GM19463 (cell line): ENCODE measurements at regions not wholly inside any gene's neighbourhood (a gene's known extent, or its start where the extent isn't known, plus 50 kb on each side); places are given as distances from the start of the nearest gene placed in this dataset.

Experiments used
- ATAC-seq: cut with Tn5 transposase; IDR thresholded peaks from one replicate; pipeline ENCODE4 v1.9.1; 2021; ENCODE audit warnings: mild to moderate bottlenecking, moderate library complexity; ENCODE audit not compliant: unreplicated experiment

DNA sequence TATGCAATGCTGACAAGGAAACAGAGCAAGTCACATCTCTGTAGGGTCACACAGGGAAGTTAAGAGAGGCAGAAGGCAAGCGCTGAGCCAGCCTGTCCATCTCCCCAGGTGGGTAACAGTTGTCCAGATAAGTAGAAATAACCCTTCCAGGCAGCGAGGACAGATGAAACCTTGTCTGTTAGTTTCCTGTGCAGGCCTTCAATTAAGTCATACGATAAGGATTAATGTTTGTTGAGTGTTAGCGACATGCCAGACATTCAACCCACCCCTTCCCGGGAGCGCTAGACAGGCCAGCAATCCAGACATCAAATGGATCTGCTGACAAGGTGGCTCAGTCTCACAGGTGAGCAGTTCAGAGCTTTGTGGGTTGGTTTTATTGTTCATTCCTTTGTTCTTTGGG lies 221.5 kb upstream of the FMN2 start:
- no peak for ATAC-seq

DNA sequence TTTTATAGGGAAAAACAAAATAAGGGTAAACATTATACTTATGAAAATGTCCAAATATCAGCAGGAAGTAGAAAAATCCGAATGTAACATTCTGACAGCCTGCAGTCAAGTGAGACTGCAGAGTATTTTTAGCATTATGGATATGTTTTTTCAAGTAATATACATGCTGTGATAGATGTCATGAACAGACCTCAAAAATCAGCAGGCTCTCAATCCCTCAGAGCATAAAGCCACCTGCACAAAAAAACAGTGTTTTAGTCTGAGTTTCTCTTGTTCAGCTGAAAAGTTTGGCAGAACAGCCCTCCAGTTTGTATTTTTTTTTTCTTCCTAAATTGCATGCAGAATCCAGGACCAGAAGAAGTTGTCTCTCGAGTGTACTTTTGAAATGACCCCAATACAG lies 219.1 kb upstream of the FMN2 start:
- ATAC-seq: no peak

DNA sequence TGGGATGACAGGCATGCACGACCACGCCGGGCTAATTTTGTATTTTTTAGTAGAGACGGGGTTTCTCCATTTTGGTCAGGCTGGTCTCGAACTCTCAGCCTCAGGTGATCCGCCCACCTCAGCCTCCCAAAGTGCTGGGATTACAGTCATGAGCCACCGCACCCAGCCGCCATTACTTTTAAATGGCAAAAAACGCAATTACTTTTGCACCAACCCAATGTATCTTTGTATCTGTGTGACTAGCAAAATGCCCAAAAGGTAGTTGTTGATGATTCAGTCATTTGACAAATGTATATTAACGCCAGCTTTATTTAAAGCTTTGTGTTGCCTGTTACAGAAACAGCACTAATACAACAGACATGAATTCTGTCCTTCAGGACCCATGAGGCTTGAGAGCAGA lies 216.9 kb upstream of the FMN2 start:
- ATAC-seq: no peak

DNA sequence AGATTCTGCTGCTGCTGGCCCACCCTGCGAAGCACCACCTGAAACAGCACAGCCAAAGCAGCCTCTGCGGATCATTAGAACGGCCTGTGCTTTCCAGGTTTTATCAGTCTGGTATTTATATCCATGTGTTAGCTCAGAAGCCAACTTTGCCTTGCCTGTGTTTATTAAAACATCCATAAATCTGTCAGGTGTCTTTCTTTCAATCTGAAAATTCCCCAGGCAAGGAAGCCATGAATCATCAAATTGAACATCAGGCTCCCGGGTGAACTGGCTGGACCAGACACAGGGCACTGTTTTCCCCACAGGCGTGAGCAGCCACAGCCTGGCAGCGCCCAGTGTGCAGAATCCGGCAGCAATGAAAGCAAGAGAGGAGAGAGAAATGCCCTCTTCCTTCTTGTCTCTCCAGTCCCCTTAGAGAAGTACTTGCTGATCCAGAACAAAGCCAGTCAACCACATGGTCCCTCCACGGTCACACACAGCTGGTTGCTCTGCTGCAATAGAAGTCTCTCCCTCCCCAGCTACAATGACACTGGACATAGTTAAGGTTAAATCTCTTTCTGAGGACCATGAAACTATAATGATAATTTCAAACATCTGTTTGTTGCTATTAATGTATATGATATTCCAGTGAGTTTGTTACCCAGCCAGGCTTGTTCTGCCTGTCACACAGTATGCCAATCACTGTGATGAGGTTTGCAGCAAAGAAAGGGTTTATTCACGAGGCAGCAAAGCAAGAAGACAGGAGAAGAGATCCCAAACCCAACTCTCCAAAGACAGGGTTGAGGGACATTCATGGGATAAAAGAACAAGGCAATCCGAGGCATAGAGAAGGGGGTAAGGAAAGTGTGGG lies 212.1 kb upstream of the FMN2 start:
- ATAC-seq: no peak

DNA sequence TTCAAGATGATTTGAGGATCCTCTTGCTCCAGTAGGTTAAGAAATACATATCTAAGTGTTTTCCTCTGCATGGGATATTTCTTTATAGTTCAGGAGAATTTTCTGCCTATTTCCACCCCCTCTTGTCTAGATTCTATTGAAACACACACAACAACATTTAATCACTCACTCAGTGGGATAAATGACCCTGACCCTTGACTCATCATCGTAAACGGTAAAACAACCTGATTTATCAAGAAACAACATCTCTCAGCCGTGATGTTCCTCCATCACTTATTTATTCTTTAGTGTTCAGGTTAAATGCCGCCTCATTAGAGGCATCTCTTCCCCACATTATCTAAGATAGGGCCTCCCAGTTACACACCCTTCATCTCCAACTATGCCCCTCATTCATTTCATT lies 208.7 kb upstream of the FMN2 start:
- ATAC-seq: no peak

DNA sequence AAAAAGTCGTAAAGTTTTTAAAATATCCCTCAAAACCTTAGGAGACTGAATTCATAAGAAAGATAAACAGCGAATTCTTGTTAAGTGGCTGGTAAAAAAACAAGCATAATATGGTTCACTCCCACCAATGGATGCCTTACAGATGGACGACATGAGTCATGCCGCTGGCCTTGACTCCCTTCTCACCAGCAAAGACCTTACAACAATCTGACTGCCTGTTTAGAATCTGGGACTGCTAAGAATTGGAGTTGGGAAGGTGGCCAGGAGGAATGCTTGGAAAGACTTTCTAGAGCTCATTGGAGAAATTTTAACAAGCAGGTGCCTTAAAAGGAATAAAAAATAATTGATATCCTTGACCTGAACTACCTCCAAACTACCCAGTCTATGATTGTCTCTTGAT lies 206.9 kb upstream of the FMN2 start:
- no peak for ATAC-seq

DNA sequence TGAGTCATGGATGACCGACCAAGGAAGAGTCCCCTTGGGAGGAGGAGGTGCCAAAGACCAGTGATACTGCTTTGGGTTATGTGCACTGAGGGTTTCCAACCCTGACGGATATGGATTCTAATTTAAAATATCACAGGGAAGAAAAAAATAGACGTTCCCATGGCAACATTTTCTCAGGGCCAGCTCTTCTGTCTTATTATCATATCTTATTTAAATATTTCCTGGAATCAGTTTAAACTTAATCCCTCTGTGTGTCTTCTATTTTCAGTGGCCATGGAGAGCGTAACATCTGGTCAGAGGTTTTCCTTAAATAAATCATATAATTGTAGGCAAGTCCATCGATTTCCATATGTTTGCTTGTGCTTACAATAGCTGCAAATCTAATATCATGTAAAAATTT lies 205.4 kb upstream of the FMN2 start:
- ATAC-seq: no peak

DNA sequence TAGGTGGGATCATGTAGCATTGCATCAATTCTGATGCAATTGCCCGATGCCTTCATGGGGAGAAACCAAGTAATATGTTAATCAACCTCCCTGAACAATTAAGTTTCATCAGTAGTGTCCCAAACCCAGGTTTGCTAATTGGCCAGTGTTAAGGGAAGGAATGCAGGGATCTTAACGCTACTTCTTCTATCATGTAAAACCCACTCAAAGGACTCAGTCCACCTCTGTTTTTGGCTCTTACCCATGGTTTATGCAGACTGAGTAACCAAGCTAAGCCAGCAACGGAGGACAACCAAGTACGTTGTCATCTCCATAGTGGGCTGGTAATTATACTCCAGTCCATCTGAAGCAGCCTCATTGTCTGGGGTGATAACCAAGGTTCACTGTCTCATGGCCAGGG lies 203.0 kb upstream of the FMN2 start:
- no peak for ATAC-seq

DNA sequence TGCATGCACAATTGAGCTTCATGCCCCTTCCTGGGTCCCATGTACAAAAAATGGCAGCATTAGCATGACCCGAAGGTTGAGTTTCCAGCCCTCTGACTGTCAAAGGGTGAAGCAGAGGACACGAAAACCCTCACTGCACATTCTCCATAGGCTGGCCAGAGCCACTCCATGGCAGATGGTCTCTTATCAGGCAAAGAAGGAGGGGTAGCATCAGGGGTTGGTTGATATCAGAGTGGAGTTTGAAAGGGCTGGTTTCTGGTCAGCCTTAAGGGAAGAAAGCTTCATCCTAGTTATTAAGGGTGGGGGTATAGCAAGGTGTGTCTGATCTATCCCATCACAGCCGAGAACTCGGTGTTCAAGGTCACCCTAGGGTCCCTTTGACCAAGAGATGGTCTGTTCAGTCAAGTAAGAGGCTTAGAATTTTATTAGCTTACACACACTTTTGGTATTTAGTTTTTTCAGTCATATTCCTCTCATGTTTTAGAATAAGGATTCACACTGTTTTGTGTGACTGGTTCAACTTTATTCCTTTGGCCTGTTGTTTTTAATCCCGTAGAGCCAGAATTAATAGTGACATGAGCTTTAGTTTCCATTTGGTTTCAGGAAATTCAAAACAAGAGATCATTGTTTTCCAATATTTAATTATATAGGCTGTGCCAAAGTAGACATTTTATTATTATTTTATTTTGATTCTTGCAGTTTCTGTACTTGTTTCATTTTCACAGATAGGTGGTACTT lies 199.9 kb upstream of the FMN2 start:
- no peak for ATAC-seq

DNA sequence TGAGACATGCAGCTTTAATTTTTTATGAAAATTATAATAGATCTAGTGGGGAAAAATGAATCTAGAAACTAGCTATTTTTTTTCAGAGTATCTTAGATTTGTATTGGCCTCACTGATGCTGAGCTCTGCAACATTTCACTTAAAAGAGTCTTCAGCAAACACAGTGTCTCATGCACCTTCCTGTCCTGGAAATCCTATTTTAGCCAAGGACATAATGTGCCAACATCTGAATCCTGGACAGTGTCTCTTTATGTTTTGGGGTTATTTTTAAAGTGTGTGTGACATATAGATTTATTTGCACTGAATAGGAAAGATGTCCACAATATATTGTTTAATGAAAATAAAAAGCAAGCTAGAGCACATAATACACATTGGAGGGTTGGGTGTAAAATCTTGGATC lies 199.1 kb upstream of the FMN2 start:
- no peak for ATAC-seq

DNA sequence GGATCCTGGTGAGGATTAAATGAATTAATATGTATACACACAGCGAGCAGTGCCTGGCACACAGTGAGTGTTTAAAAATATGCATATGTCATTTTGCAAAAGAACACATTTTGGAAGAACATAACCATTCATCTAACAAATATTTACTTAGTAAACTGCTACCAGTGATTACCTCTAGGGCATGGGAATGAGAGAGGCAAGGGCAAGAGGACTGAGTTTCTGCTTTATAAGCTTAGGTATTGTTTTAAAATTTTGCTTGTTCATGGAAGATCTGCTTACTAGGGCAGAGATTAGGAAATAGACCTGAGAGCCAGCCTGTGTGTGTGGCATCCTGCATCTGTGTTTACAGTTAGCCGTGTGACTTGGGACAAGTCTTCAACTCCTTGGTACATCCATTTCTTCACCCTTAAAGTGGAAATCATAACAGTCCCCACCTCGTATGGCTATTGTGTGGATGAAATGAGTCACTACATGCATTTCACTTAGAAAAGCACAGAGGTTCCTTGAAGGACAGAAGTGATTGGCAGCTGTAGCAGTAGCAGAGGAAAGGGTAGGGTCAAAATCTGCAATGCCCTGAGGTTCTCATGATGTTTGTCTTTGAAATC lies 198.5 kb upstream of the FMN2 start:
- ATAC-seq: no peak

DNA sequence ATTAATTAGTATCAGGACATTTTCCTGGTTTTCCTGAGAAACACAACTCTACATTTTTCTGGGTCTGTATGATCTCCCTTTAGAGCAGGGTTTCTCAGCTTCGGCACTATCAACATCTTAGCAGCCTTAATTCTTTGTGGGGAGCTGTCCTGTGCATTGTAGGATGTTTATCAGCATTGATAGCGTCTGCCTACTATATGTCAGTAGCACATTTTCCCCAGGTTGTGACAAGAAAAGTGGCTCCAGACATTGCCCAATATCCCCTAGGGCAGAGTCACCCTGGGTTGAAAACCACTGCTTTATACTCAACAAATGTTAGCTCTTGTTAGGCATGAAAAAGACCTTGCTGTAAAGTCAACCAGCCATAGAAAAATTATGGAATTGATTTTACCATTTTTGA lies 195.1 kb upstream of the FMN2 start:
- ATAC-seq: no peak

DNA sequence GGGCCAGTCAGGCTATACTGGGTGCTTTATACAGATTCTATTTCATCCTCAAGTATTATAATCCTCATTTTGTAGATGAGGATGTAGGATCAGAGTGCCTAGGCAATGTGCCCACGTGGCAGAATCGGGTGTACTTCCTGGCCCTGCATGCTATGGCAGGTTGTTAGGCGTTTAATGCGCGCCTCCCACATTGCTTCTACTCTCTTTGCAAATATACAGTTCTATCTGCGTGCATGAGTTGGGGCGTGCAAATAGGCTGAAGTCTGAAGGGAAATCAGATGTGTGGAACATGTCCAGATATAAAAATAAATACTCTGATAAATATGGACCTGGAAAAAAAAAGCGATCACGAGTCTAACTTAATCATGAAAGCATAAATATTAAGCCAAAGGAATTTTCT lies 194.7 kb upstream of the FMN2 start:
- no peak for ATAC-seq

DNA sequence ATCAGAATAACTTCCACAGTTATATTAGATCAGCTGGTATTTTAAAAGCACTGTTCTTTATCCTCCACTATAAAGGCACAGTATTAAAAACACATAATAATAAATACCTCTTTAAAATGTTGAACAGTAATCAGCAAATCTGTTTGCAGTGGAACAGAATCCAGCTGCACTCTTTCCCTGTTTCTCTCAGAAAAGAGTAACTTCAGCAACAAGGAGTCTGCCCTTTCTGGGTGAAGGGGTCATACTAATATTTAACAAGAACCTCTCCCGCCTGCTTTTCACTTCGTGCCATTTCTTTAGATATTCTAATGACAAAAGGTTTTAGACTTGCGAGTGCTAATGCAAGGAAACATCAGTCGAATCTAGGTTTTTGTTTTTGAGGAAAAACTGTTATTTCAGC lies 194.2 kb upstream of the FMN2 start:
- ATAC-seq: no peak

DNA sequence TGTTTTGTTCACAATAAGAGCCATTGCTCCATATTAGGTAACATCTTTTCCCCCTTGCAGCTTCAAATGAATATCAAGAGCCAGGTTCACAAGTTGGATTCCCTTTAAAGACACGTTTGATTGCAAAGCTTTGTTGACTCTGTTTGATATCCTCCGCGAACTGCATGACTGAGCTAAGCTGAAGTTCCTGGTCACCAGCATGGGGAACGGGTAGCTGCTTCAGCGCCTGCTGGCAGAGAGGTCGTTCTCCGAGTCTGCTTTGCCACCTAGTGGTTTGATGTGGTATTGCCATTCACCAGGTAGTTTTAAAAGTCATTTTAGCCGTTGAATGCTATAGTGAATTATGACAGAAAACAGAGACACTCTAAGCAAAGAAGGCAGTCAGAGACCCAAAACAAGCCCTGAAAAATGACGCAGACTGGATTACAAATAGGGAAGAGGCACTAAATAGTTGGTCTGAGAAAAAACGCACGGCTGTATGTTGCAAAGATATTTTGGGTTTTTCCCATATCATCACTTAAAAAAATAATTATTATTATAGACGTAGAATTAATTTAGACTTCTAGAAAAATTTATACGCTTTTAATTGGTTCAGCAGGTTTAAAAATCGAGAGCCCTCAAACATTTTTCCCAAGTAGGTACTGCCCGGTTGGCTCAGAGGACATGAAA lies 193.5 kb upstream of the FMN2 start:
- ATAC-seq: peak; percentile 95

DNA sequence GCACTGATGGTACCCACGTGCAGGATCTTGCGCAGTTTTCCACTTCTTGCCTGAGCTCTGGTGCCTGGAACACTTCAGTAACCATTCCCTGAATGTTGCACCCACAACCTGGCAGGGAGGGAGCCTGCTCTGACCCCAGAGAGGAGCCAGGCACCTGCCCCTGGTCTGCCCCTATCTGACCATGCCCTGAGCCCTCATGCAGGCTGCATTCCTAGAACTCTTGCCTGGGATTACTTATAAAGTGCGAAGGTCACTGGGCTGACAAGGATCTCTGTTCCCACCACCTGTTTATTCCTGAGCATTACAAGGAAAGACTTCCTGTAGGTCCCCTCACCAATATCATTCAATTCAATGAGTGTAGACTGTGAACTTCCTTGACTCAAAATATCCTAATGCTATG lies 191.9 kb upstream of the FMN2 start:
- ATAC-seq: no peak

DNA sequence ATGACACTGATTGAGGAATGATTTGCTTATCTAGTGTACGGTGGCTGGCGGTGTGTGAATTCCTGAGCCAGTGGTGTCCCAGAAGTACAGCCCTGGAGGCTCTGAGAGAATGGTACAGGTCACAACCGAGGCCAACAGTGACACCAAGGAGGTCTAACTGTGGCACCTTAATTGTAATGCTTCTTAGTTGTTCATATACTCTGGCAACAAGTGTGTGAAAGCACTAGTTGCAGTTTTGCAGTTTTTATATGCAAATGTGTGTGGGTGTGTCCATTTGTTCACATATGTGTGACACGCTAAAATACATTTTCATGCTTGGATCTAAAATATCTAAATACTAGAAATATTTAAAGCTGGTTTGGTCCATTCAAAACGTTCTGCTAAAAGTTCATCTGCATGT lies 185.3 kb upstream of the FMN2 start:
- no peak for ATAC-seq

DNA sequence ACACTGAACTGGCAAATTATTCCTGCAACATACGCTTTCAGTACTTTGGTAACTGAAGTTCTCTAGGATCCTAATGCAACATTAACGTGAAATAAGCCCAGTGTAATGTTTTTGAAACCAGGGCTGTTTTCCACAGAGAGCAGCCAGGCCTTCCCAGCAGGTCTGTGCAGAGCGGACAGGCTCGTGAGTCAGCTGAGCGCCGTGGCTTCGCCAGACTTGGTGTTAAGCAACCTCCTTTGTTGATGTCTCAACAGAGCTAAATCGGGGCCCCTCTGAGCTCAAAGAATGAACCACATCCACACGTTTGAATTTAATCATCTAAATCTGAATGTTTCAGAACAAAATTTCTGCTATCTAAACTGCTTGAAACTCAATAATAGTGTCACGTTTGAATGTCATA lies 181.8 kb upstream of the FMN2 start:
- ATAC-seq: no peak

DNA sequence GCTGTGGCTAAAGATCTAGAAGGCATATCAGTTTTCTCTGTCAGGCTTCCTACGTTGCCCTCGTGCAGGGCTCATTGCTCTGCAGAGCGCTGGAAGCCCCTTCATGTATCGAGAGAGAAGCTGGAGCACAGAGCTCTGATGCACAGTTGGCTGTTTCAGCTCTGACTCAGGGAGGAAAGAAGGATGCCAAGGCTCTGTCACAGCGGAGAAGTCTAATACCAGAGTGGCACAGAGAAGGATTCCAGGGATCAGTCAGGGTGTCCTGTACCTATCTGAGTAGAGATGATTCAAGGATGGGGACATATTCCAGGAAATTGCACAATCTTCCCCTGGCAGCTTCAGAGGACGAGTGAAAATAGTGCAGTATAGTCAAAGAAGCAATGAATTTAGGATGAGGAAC lies 179.2 kb upstream of the FMN2 start:
- ATAC-seq: no peak

DNA sequence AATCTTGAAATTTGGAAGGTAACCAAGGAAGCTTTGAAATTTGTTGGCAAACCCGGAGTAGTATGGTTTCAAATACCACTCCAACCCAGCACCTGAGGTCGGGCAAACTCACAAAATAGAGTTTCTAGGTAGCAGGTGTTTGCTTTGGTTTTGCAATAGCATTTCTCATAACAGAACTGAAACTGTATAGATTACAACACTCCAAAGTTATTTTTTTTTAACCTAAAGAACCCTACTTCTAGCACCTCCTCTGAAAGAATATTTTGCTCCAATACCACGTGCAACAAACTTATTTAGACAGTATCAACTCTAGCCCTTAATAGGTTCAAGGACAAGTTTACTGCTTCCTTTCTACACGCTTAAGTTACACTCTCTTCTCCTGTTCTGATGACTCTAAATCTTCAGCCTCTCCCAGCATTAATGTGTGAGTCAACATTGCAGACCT lies 178.5 kb upstream of the FMN2 start:
- no peak for ATAC-seq

DNA sequence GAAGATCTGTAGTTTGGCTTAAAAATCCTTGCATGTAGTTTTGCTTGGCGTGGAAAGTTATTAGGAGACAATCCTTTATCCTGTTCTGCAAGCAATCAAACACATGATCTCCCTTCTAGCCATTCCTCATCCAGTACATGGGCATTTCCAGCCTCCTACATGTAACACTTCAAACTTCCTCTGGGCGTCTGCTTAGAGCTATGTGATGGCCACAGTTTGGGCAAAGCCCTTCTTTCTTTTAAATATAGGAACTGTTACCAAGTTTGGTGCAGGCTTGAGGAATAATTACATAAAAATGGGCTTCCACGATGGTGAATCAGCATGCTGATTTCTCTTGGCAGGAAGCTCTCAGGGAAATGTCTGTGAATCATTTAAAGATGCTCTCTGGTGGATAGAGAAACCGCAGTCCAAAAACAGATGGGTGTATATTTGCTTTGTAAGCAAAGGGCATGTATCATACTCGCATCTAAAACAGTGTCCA lies 176.9 kb upstream of the FMN2 start:
- ATAC-seq: no peak
